RPMI8226 (cell line): ENCODE measurements at regions not wholly inside any gene's neighbourhood (a gene's known extent, or its start where the extent isn't known, plus 50 kb on each side); places are given as distances from the start of the nearest gene placed in this dataset.

Experiments
- DNase-seq: peaks from one replicate; pipeline ENCODE4 v3.0.0-alpha.2; 2015

DNA sequence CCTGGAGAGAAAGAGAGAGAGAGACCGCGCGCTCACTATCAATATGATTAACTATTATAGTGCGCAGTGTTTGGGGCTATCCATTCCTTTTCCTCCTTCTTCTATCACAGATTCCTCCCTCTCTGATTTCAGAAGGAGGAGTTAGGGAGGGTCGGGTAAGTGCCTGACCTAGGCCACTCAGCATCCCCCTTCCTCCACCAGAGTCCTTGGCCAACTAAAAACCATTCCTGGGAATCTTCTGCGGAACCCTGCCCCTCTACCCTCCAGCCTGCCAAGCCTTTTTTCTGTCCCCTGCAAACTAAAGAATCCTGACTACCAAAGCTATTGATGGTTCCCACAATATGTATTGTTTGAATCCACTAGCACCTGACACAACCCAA, 256.2 kb upstream of the NFE2L3 start:
- DNase-seq, result no peak

DNA sequence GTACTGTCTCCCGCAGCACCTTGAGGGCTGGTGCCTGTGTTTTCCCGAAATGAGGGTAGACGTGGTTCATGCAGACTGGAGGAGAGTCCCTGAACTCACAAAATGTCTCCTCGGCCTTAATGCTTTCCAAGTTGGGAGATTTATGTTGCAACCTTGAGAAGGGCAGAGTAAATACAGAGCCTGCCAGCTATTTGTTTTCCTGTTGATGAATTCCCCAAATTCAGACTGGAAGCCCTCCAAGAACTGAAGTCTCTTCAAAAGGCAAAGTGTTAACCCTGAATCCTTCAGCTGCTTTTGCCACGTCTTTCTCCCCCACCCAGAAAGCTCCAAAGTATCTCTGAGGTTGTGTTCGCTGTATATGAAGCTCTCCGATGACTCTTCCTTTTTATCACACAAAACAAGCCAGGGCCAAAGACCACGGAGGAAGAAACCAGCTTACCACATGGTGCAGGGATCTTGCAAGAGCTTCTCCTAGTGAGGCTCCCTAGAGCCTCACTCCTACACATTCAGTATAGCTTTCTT, 254.7 kb upstream of the NFE2L3 start:
- no peak for DNase-seq

DNA sequence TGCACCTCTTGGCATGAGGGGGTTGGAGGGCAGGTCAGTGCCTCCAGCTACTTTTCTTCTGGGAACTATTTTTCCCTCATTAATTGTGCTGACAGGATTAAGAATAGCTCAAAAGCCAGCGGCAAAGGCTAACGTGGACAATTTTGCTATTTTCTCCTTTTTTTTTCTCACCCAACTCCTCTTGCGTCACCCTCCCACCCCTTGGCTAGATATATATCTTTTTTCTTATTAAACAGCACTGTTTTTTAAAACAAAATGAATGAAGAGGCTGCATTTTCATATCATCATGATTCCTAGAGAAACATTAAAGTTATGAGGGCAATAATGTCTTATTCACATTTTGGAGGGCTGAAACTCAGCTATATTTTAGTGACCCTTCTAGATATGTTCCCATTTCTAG, 251.8 kb upstream of the NFE2L3 start:
- DNase-seq, result no peak

DNA sequence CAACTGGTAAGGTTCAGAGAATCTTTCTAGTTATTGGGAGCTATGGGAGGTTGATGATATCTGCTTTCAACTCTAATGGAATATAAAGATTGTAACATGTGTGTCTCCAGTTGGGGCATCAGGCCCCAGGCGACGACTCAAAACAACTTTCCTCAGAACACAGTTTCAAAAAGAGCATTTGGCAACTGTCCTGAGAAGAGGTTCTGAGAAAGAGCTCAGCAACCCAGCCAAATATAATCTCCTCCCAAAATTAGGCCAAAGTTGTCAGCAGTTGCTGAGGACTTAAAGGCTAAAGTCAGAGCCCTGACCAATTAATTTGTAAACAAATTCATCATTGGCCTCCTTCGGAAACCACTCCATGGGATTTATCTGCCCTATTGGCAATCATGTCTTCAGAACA, 251.1 kb upstream of the NFE2L3 start:
- no peak for DNase-seq

DNA sequence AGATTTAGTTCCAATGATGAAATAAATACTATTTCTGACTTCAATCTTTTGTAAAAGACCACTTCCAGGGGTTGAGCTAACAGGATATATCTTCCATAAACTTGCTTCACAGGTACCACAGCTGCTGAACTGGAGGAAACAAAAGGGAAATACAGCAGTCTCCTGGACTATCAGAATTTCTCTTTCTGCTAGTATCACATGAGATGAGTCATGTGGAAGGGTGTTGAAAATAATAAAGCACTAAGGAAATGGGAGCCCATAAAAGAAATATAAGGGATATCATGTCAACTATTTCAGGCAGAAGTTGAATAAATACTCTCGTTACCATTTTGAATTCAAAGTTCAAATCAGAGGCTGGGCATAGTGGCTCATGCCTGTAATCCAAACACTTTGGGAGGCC, 250.3 kb upstream of the NFE2L3 start:
- no peak for DNase-seq

DNA sequence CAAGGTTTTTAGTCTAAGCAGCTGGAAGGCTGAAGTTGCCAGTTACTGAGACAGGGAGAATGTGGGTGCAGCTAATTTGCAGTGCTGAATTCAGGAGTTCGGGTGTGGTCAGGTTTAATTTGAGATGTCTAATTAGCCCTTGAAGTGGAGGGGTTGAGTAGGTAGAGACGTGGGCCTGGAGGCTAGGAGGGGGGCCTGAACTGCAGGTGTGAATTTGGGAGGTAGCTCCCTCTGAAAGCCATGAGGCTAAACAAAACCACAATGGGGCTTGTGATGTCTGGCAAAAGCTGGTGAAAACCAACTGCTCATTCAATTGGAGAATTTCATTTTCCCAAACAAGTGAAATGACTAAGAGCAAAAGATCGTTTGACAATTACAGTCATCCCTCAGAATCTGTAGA, 246.0 kb upstream of the NFE2L3 start:
- DNase-seq, result no peak

DNA sequence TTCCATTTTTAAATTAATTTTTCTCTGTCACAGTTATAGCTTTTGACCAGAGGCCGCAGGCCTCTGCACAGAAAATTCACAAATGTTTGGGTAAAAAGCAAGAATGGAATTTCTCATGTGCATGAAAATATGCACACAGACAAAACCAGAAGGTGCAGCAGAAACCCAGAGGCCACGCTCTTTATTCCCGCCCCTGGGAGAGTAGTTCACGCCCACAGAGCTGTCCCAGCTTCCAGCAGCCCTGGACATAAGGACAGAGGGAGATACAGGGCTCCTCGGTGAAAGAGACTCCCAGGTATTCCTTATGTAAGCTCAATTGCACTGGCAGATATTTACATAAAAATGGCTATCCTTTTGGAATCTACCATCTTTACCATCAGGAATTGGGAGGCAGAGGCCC, 245.2 kb upstream of the NFE2L3 start:
- no peak for DNase-seq

DNA sequence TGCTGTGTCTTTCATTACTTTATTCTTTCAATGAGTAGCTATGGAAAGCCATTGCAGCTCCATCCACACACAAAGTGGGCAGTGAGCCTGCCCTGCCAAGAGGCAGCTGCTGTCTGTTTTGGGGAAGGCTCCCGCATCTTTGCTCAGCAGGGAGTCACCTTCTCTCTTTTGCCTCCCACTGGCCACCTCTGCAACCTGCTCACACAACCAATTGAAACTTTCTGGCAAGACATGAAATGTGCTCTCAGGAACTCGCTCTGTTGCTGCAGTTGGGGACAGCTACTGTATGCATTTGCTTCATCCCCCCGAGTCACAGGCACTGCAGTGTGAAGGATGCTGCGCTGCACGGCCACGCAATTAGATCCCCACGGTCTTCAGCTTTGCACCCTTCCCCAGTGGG, 244.8 kb upstream of the NFE2L3 start:
- DNase-seq, result no peak

DNA sequence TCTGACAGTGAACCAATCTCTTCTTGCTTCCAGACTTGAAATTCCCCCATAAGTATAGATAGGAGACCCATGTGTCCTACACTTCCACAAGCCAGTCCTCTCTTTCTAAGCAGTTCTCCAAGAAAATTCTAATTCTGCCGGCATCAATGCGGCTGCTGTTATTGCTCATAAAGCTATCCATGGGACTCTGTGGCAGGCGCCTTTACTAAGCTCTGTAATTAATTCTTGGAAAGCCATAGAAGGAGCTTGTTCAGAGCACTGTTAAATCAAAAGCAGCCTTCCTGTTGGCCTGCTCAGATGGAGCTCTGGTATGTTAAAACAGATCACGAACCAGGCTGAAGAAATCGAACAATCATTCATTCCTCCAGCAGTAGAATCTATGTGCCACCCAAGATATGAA, 244.3 kb upstream of the NFE2L3 start:
- DNase-seq, result no peak

DNA sequence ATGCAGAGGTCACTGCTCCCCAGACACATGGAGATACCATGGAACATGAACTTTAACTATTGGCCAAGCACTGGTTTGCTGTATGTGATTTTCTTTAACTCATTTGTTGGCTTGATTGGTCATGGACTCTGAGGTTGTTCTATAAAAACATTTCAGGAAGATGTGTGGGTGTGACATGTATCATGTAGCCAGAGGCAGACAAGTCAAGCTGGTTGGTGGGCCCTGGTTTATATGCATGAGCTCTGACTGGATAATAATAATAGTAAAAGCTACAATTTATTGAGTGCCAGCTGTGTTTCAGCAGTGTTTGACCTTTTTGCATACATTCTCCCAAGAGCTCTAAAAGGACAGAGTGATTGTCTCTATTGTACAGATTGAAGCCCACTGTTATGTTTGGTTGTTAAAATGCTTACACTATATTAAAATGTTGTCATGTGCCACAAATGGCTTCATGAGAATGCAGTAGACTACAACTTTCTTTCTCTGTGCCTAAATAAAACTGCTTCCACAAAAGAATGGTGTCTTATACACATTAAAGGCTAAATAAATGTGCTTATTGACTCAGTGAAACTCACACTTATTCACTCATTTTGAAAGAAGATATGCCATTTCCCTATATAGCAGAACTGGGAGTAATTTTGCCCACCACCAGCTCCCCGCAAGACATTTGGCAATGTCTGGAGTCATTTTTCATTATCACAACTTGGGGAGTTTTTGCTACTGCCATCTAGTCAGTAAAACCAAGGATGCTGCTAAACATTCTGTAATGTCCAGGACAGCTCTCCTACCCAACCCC, 243.6 kb upstream of the NFE2L3 start:
- no peak for DNase-seq

DNA sequence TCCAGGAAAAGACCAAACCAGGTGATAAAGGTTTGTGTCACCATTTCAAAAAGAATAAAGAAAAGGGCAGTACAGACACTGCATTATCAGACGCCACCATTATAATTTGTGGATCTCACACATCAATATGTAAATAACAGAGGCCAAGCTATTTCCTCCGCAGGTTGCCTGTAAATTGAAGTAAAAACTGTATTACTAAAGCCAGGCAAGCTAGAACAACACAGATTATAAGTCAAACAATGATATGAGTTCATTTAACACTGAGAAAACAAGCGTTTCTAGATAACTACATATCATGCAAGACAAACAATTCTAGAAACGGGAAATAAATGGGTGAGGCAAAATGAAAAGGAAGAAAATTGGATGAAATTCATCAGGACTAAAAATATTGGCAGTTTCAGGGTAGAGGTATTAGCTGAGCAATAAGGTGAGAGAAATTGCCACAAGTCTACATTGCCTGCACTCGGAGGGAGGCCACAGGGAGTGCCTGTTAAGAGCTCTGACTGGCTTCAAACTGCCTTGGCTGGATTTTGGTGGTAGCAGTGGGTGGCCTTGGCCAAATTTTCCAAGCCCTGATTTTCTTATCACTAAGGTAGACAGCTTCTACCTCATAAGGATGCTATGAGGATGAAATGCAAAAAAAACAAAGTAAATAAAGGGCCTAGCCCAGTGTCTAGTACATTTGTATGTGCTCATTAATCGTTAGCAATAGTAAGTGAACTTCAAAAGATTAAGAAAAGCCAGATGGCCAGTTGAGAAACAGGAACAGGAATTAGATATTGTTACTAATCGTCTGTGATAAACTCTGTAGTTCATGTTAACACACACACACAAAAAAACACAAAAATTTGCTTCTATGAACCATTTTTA, 240.0 kb upstream of the NFE2L3 start:
- DNase-seq, result no peak

DNA sequence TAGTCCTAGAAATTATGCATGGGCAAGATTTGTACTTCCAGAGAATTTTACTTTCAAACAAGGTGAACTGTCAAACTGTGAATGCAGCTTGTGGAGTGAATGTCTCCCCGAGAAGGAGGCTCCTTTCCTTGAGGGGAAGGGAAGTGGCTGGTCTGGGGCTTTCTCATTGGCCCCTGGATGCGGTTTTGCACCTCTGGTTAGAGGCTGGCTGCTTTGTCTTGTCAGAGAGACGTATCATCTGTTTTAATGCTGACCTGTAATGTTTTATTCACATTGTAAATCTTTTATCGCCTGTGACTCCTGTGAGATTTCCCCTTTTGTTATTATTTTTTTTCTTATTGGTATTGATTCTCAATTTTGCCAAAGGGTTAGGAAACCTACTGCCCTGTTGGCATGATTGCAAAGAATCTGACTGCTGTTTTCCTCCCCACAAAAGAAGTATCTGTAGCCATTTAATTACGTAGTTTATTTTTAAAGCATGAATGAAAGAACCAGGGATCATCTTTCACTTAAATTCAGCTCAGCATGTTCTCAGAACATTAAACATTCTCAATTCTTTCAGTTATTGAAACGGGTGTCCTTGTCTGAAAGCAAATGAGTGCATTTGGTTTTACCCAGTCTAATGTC, 238.3 kb upstream of the NFE2L3 start:
- DNase-seq, result no peak

DNA sequence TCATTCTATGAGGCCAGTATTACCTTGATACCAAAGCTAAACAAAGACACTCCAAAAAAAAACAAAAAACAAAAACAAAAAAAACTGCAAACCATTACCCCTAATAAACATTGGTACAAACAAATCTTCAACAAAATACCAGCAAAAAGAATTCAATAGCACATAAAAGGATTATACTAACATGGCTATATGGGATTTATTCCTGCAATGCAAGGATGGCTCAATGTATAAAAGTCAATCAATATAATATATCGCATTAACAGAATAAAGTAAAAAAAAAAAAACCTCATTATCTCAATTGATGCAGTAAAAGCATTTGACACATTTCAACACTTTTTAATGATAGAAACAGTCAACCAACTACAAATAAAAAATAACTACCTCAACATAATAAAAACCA, 233.3 kb upstream of the NFE2L3 start:
- DNase-seq, result no peak

DNA sequence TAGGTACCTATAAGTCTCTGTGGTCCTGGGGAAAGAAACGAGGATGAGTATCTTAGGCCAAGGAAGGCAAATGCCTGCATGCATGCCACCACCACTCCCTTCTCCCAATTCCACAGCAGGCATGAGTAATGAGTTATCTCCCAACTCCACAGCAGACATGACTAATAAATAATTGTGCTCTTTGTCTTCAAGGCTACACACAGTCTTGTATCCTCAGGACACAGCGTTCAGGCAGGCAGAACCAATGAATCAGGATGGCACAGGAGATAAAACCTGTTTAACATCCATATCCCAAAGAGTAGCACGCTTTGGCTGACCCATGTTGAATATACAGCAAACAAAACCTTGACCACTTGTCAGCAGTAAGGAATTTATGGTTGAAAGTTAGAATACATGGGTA, 229.7 kb upstream of the NFE2L3 start:
- no peak for DNase-seq

DNA sequence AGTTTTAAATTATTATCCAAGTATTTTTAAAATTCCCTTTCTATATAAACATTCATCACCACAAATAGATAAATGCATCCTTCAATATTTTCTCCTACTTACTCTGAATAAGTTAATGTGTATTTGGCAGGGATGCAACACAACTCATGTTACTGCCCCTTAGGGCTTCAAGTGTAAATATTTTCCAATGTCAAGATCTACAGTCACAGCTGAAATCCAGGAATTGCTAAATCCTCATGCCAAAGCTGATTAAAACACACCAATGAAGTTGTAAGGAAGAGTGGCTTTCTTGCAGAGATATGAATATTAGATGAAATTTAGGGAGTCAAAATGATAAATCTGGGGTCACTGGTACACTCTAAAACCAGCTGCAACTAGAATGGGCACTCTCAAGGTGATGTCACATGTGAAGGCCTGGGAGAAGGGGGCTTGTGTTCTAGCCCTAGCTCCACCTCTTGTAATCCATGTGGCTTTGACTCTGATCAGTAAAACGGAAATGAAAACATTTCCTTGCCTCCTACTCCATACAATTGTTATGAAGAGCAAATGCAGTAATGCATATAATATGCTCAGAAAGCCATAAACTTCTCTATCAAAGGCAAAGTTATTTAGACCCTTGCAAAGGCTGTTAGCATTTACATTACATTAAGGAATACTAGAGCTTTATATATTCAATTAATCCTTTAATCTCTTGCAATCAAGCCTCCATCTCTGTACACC, 228.1 kb upstream of the NFE2L3 start:
- DNase-seq, result no peak

DNA sequence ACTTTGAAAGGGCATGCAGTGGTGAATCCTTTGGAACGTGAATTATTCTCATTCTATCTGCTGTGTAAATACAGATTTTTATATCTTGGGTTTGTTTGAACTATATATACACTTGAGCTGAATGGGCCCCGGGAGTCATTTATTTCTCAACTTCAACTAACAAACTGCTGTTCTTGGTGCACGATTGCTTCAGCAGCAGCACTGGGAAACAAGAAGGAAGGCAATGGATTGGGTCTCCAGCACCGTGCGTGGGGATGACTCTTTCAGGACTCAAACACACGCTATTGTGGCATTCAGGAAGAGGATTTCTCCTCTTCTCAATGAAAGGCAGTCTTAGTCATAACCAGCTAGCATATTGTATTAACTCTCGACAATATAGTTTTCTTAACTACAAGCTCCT, 226.0 kb upstream of the NFE2L3 start:
- no peak for DNase-seq

DNA sequence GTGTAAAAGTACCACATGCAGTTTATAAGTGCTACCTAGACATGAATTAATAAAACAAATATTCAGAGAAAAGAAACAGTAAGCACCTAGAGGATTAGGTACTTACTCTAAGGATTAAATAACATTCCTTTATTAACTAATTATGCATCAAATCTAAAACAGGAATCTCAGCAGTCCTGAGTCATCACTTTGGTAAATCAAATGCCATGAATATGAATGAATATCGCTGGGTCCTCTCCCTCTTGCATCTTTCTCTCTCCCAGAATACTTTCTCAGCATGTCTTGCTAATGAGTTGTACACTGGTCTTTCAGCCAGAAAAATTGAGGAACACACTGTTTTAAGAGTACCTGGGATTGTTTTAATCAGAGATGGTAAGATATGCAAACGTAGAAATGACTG, 225.5 kb upstream of the NFE2L3 start:
- no peak for DNase-seq

DNA sequence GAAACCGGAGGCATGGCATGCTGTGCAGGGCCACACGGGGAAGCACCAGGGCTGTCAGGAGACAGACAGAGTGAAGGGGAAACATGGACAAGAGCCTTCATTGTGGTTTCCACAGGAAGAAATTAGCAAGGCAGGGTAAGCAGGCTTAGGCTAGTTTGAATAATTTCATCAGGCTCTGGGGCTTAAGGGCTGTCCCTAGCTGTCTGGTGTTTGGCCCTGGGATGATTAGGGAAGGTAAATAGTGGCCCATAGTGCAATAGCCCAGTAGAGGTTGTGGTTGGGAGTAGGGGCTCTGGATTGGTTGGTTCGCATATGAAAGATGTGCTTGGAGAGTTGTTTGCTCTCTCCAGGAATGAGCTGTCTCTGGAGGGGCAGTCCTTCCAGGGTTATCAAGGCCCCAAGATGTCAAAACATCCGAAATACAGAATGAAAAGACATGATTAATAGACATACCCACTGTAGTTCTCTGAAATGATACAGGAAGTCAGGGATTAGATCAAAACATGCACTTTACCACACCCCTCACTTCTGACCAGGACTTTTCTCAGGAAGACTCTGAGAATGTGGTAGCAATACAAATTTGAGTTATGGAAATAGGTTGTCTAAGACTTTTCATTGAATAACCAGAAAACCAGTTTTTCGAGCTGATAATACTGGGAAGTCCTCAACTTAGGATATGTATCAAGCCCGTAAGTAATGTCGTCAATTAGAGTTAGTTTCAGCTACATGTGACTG, 224.9 kb upstream of the NFE2L3 start:
- DNase-seq, result no peak

DNA sequence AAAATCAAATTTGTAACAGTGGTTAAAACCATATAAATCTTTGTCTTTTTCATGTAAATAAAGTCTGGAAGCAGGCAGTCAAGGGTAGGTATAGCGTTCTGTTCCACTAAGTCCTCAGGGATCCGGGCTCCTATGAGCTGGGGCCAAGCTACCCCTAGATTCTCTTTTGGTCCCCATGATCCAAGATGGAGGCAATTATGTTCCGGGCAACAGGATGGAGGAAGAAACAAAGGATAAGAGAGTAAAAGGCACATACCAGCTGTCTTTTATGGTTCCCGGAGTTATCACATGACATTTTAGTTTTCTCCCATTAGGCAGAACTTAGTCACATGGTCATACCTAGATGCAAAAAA, 224.4 kb upstream of the NFE2L3 start:
- DNase-seq, result no peak

DNA sequence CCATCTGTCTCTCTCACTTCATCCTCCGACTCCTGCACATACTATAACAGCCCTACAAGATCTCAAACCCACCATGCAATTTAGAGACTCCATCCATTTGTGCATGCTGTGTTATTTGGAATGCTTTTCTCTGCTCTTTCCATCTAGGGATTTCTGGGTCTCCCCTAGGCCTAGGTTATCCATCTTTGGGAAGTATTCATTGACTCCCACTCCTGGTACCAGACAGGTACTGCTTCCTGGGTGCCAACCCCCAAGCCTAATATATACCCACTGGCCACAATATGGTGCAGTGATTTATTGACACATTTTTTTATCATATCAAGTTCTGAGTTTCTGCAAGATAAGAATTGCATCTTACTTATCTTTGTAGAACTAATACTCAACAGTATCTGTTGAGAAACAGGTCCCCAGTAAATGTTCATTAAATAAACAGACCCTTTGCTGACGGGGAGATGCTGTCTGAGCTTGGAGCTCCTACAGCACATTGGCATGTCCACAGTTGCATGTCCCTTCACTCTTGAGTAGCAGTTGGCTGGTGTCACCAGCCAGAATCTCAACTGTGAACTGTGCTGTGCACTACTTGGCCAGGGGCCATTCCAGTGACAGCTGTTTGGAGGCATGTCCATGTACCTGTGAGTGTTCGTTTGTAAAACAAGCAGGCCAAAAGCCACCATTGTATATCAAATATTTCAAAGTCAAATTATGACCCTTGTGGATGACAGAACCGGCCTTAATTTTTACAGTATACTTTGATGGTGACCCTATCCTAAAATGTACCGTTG, 223.3 kb upstream of the NFE2L3 start:
- no peak for DNase-seq

DNA sequence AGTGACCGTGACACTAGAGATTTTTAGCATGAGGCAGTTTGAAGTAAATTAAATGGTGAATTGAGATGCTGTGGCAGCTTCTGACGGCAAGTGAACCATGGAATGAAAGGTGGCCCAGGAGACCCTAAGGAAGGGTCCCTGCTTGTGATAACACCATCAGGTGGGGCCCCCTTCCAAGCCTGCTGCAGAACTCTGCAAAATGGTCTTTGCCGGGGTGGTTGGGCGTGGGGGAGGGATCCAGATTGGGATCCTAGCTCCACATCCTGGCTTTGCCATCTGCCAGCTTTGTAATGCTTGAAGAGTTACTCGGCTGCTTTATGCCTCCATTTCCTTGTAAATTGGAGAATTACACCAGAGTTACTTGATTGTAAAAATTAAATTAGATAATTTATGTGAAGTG, 222.6 kb upstream of the NFE2L3 start:
- DNase-seq, result no peak
